Hepatocyte (in vitro differentiated cells): ENCODE measurements at regions not wholly inside any gene's neighbourhood (a gene's known extent, or its start where the extent isn't known, plus 50 kb on each side); places are given as distances from the start of the nearest gene placed in this dataset.

Experiments
- CTCF ChIP-seq: fragments of 200-600 bp; sonication (generic); IDR thresholded peaks from 2 replicates; pipeline ENCODE4 v1.5.1; 2016; ENCODE audit warnings: antibody characterized with exemption, mild to moderate bottlenecking; ENCODE audit not compliant: poor library complexity
- EZH2 ChIP-seq: fragments of 200-600 bp; sonication (generic); IDR thresholded peaks from 2 replicates; pipeline ENCODE4 v1.6.1; 2016; ENCODE audit warnings: antibody characterized with exemption, mild to moderate bottlenecking, borderline replicate concordance
- EZH2phosphoT487 ChIP-seq: fragments of 200-600 bp; sonication (generic); IDR thresholded peaks from one replicate; pipeline ENCODE4 v1.6.1; 2018; ENCODE audit warnings: antibody characterized with exemption, mild to moderate bottlenecking, low read depth, moderate library complexity; ENCODE audit not compliant: unreplicated experiment, severe bottlenecking

- TF ChIP-seq EZH2phosphoT487, result no peak
- no peak for TF ChIP-seq CTCF
- no peak for TF ChIP-seq EZH2
Observed at GRCh38 chr7:110307776-110308175, 783.2 kb upstream of the LRRN3 start.
